Vagina (tissue), 2 donors: ENCODE measurements at regions not wholly inside any gene's neighbourhood (a gene's known extent, or its start where the extent isn't known, plus 50 kb on each side); places are given as distances from the start of the nearest gene placed in this dataset.
"Not testable (repeated sequence)": the region's sequence is repeated elsewhere in the genome, so short reads cannot be mapped to it uniquely, and the experiment has no call there.

Experiments used
- POLR2A ChIP-seq, 2 donors: fragments of 450-650 bp; IDR thresholded peaks; one replicate each; pipeline ENCODE4 v1.6.1; 2017; ENCODE audit warnings: antibody characterized with exemption in 2 of 2, mild to moderate bottlenecking in 2 of 2, moderate library complexity in 2 of 2
- TF ChIP-seq, protein P1 (sequence below), 3 experiments: fragments of 450-650 bp in 2 of 3; fragments of 200-600 bp in 1 of 3; sonication (generic) in 1 of 3; IDR thresholded peaks; one replicate each; pipeline ENCODE4 v1.5.1; 2017 to 2019; ENCODE audit warnings: antibody characterized with exemption in 3 of 3, mild to moderate bottlenecking in 2 of 3, moderate library complexity in 2 of 3

DNA sequence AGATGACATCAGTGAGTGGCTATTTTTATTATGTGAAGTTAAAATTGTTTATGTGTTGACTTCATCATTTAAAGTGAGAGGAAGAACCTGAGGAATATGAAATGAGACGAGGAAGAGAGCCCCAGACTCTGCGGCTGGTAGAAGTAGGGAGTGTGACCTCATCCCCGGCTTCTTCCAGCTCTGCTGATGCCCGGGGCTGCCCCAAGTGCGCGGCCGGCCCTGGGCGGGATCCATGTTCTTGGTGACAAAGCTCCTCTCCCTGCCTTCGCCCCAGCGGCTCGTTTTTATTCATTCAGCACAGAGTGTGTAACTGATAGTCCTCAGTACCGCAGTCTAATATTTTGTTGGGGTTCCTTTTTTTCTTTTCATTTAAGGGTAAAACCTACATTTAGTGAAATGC, 185.5 kb upstream of the GOLGA6L22 start:
- TF ChIP-seq, protein P1, sequence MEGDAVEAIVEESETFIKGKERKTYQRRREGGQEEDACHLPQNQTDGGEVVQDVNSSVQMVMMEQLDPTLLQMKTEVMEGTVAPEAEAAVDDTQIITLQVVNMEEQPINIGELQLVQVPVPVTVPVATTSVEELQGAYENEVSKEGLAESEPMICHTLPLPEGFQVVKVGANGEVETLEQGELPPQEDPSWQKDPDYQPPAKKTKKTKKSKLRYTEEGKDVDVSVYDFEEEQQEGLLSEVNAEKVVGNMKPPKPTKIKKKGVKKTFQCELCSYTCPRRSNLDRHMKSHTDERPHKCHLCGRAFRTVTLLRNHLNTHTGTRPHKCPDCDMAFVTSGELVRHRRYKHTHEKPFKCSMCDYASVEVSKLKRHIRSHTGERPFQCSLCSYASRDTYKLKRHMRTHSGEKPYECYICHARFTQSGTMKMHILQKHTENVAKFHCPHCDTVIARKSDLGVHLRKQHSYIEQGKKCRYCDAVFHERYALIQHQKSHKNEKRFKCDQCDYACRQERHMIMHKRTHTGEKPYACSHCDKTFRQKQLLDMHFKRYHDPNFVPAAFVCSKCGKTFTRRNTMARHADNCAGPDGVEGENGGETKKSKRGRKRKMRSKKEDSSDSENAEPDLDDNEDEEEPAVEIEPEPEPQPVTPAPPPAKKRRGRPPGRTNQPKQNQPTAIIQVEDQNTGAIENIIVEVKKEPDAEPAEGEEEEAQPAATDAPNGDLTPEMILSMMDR (IDR thresholded peaks at IDR 0.05), result not testable (repeated sequence)
- TF ChIP-seq POLR2A (IDR thresholded peaks at IDR 0.05), result not testable (repeated sequence)
